CD4-positive, alpha-beta T cell (primary cell): ENCODE measurements at regions not wholly inside any gene's neighbourhood (a gene's known extent, or its start where the extent isn't known, plus 50 kb on each side); places are given as distances from the start of the nearest gene placed in this dataset.

ENCODE experiments used
- ATAC-seq: fragments of 200-7000 bp; cut with Tn5 transposase; one replicate; pipeline ENCODE4 v1.10.0; 2022; ENCODE audit warnings: mild to moderate bottlenecking; ENCODE audit not compliant: poor library complexity
- CTCF ChIA-PET: fragments of 350-600 bp; sonication (Branson Sonifier 250); formaldehyde crosslinking; loops from one replicate; lab custom pipeline; 2021; ENCODE audit warnings: antibody characterized with exemption, inconsistent platforms; lab: Charles Lee
- POLR2A ChIA-PET: fragments of 350-600 bp; sonication (Branson Sonifier 250); formaldehyde crosslinking; loops from one replicate; lab custom pipeline; 2021; ENCODE audit warnings: antibody characterized with exemption, inconsistent platforms; lab: Charles Lee
- DNase-seq, 14 experiments: peaks; one replicate each; pipeline ENCODE4 v3.0.0-alpha.2; 2013 to 2020; ENCODE audit warnings: mixed read lengths in 2 of 14
- H3K27ac ChIP-seq, 2 donors: one replicate each; pipeline versions ENCODE4 v1.5.1 to v1.7.0; 2013; ENCODE audit warnings: low read length in 2 of 2, low read depth in 1 of 2, mild to moderate bottlenecking in 1 of 2
- H3K27me3 ChIP-seq, 2 experiments: 1 replicate in 1 of 2; 2 replicates in 1 of 2; pipeline versions ENCODE4 v1.6.1 to v1.7.0; 2013; ENCODE audit warnings: low read length in 2 of 2, control low read depth in 1 of 2, mild to moderate bottlenecking in 1 of 2, moderate library complexity in 1 of 2; ENCODE audit not compliant: insufficient read depth in 2 of 2, control insufficient read depth in 1 of 2
- H3K36me3 ChIP-seq: one replicate; pipeline ENCODE4 v1.6.1; 2013; ENCODE audit warnings: low read length, control low read depth; ENCODE audit not compliant: insufficient read depth
- H3K4me1 ChIP-seq: one replicate; pipeline ENCODE4 v1.6.1; 2013; ENCODE audit warnings: low read length, control low read depth; ENCODE audit not compliant: insufficient read depth
- H3K4me3 ChIP-seq: one replicate; pipeline ENCODE4 v1.5.1; 2013; ENCODE audit warnings: mild to moderate bottlenecking, low read length, moderate library complexity
- H3K9me3 ChIP-seq, 2 experiments: 1 replicate in 1 of 2; 2 replicates in 1 of 2; pipeline versions ENCODE4 v1.6.1 to v1.7.0; 2013; ENCODE audit warnings: low read length in 2 of 2, mild to moderate bottlenecking in 2 of 2, control low read depth in 1 of 2, moderate library complexity in 1 of 2; ENCODE audit not compliant: control insufficient read depth in 1 of 2, insufficient read depth in 1 of 2
- H3K27ac Mint-ChIP-seq: one replicate; pipeline ENCODE4 v1.8.0; 2020; ENCODE audit warnings: mixed read lengths
- H3K27me3 Mint-ChIP-seq: one replicate; pipeline ENCODE4 v1.8.0; 2021; ENCODE audit warnings: mixed read lengths
- H3K36me3 Mint-ChIP-seq: one replicate; pipeline ENCODE4 v1.8.0; 2021; ENCODE audit warnings: low read depth, mixed read lengths
- H3K4me1 Mint-ChIP-seq: one replicate; pipeline ENCODE4 v1.8.0; 2021; ENCODE audit warnings: low read depth, mixed read lengths
- H3K4me3 Mint-ChIP-seq: one replicate; pipeline ENCODE4 v1.8.0; 2020; ENCODE audit warnings: mild to moderate bottlenecking, mixed read lengths
- H3K9me3 Mint-ChIP-seq: one replicate; pipeline ENCODE4 v1.8.0; 2020; ENCODE audit warnings: mixed read lengths
- CTCF ChIP-seq: fragments of 200-600 bp; IDR thresholded peaks from one replicate; pipeline ENCODE4 v1.8.0; 2022; ENCODE audit warnings: antibody characterized with exemption, mild to moderate bottlenecking
- intact Hi-C, 2 experiments: fragments of 100-400 bp; cut with DNase I in 1 of 2; cut with micrococcal nuclease in 1 of 2; formaldehyde crosslinking; loops; one replicate each; pipeline versions ENCODE4 v1.15.1 to v1.9.0; 2023 to 2025; cut with DNase I, micrococcal nuclease

- TF ChIP-seq CTCF = no peak
- CTCF ChIA-PET = no interaction called here
Measured at GRCh38 chr18:6566338-6566911, 151.7 kb upstream of the L3MBTL4 start.

GRCh38 chr18:6569813-6570212 is 155.1 kb upstream of the L3MBTL4 start:
- no peak for TF ChIP-seq CTCF
- ATAC-seq (no peak), DNase-seq (no peak)
- Mint-ChIP-seq H3K36me3 (no peaks in the 10 kb centered on the region), H3K4me1 (no peaks in the 10 kb centered on the region), H3K4me3 (no peak overlapping the region), H3K27me3 (no peaks in the 10 kb centered on the region), H3K27ac (no peak overlapping the region), H3K9me3 (peaks cover 4% of the 10 kb centered on the region)
- Histone ChIP-seq H3K9me3 (peaks cover 0 to 7% of the 10 kb centered on the region in 2 experiments), H3K36me3 (no peaks in the 10 kb centered on the region), H3K4me3 (no peak overlapping the region), H3K4me1 (no peaks in the 10 kb centered on the region), H3K27ac (no peak overlapping the region), H3K27me3 (no peaks in the 10 kb centered on the region)
- intact Hi-C loops = no loop called here
- ChIA-PET CTCF (no interaction called here), POLR2A (no interaction called here)

More at GRCh38 chr18:6566338-6566911, 151.7 kb upstream of the L3MBTL4 start:
- peaks cover 4% of the 10 kb centered on the region for H3K9me3 Mint-ChIP-seq
- H3K36me3 Mint-ChIP-seq = no peaks in the 10 kb centered on the region
- H3K4me3 Mint-ChIP-seq = no peak overlapping the region
- no peaks in the 10 kb centered on the region for H3K36me3 ChIP-seq
- H3K27ac Mint-ChIP-seq = no peak overlapping the region
- peaks cover 0 to 9% of the 10 kb centered on the region in 2 experiments for H3K9me3 ChIP-seq
- POLR2A ChIA-PET = no interaction called here
- intact Hi-C loops = no loop called here
- DNase-seq (no peak), ATAC-seq (no peak)
- H3K27me3 Mint-ChIP-seq = no peaks in the 10 kb centered on the region
- H3K4me1 ChIP-seq = no peaks in the 10 kb centered on the region
- no peaks in the 10 kb centered on the region for H3K27me3 ChIP-seq
- H3K4me3 ChIP-seq = no peak overlapping the region
- no peak overlapping the region for H3K27ac ChIP-seq
- H3K4me1 Mint-ChIP-seq = no peaks in the 10 kb centered on the region

GRCh38 chr18:6570581-6571238 is 156.0 kb upstream of the L3MBTL4 start:
- Histone ChIP-seq H3K27ac (no peak overlapping the region), H3K4me3 (no peak overlapping the region), H3K4me1 (no peaks in the 10 kb centered on the region), H3K36me3 (no peaks in the 10 kb centered on the region), H3K27me3 (no peaks in the 10 kb centered on the region), H3K9me3 (peaks cover 0 to 8% of the 10 kb centered on the region in 2 experiments)
- Mint-ChIP-seq H3K4me3 (no peak overlapping the region), H3K36me3 (no peaks in the 10 kb centered on the region), H3K27ac (no peak overlapping the region), H3K27me3 (no peaks in the 10 kb centered on the region), H3K4me1 (no peaks in the 10 kb centered on the region), H3K9me3 (peaks cover 4% of the 10 kb centered on the region)
- ATAC-seq = no peak
- DNase-seq = no peak
- intact Hi-C loops = no loop called here
- CTCF ChIA-PET = no interaction called here
- POLR2A ChIA-PET = no interaction called here
- no peak for TF ChIP-seq CTCF
